ENCODE measurements at regions not wholly inside any gene's neighbourhood (a gene's known extent, or its start where the extent isn't known, plus 50 kb on each side); places are given as distances from the start of the nearest gene placed in this dataset.
"Not testable (repeated sequence)": the region's sequence is repeated elsewhere in the genome, so short reads cannot be mapped to it uniquely, and the experiment has no call there.

DNA sequence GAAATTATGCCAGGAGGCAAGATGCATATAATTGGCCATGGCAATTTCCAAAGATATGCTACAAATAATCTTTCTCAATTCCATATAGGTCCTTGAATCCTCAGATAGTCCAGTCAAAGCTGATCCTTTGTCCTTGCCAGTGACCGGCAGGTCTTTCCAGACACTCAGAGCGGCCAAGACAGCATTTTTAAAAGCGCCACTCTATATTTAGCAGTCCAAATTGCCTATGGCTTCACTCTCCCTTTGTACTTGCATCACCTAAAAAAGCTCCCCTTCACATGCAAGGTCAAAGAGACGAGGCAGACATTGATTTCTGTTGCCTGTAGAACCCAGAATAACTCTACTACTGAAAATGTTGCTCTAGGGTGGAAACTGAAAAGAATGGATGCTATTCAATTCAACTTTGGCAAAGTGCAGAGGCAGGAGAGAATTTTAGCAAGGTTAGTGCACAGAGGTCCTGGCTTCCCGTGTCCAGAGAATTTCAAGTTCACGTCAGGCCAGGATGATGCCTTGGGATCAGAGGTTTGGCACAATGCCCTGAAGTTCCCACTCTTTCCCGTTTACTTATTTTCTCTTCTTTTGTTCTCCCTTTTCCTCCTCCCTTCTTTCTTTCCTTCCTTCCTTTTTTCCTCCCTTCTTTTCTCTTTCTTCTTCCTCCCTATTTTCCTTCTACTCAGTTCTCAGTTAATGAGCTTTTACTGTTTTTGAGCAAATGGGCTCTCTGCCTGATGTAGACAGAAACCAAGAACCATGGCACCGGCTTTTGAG lies 108.5 kb downstream of the KCNK1 start:
- FAIRE-seq (no peak), DNase-seq (ENCODE audit: low read depth) (no peak)
- TF ChIP-seq, protein P1, sequence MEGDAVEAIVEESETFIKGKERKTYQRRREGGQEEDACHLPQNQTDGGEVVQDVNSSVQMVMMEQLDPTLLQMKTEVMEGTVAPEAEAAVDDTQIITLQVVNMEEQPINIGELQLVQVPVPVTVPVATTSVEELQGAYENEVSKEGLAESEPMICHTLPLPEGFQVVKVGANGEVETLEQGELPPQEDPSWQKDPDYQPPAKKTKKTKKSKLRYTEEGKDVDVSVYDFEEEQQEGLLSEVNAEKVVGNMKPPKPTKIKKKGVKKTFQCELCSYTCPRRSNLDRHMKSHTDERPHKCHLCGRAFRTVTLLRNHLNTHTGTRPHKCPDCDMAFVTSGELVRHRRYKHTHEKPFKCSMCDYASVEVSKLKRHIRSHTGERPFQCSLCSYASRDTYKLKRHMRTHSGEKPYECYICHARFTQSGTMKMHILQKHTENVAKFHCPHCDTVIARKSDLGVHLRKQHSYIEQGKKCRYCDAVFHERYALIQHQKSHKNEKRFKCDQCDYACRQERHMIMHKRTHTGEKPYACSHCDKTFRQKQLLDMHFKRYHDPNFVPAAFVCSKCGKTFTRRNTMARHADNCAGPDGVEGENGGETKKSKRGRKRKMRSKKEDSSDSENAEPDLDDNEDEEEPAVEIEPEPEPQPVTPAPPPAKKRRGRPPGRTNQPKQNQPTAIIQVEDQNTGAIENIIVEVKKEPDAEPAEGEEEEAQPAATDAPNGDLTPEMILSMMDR (IDR thresholded peaks at IDR 0.05; ENCODE audit: insufficient read depth, low read depth, low read length), result no peak
- no peak for TF ChIP-seq EZH2 (IDR thresholded peaks at IDR 0.05; ENCODE audit: insufficient read depth, low read length)
- no peak overlapping the region for H3K4me3 Mint-ChIP-seq (ENCODE audit: unreplicated experiment)
- H3K36me3 Mint-ChIP-seq (ENCODE audit: low read depth, unreplicated experiment), result no peaks in the 10 kb centered on the region
- H3K27ac Mint-ChIP-seq (ENCODE audit: unreplicated experiment), result no peak overlapping the region
- Histone ChIP-seq H3K36me3 (ENCODE audit: insufficient read depth, low read length) (no peaks in the 10 kb centered on the region), H4K20me1 (ENCODE audit: insufficient read depth, low read length) (no peaks in the 10 kb centered on the region), H3K27me3 (ENCODE audit: insufficient read depth, low read length) (no peaks in the 10 kb centered on the region), H3K79me2 (ENCODE audit: insufficient read depth, low read length) (no peaks in the 10 kb centered on the region), H3K9ac (ENCODE audit: low read length) (no peak overlapping the region), H3K4me2 (ENCODE audit: low read length) (no peak overlapping the region), H3K27ac (ENCODE audit: low read depth, low read length) (no peak overlapping the region), H3K4me1 (ENCODE audit: insufficient read depth, low read length) (no peaks in the 10 kb centered on the region), H2AFZ (ENCODE audit: low read depth, low read length) (no peak overlapping the region), H3K4me3 (ENCODE audit: insufficient read depth, low read depth, low read length) (no peak overlapping the region), H3K9me3 (ENCODE audit: insufficient read depth, low read depth, low read length) (peaks cover 3% of the 10 kb centered on the region)
- no peaks in the 10 kb centered on the region for H3K9me3 Mint-ChIP-seq (ENCODE audit: unreplicated experiment)
- H3K4me1 Mint-ChIP-seq (ENCODE audit: low read depth, unreplicated experiment), result no peaks in the 10 kb centered on the region
- H3K27me3 Mint-ChIP-seq (ENCODE audit: low read depth, unreplicated experiment), result peaks cover 6% of the 10 kb centered on the region

DNA sequence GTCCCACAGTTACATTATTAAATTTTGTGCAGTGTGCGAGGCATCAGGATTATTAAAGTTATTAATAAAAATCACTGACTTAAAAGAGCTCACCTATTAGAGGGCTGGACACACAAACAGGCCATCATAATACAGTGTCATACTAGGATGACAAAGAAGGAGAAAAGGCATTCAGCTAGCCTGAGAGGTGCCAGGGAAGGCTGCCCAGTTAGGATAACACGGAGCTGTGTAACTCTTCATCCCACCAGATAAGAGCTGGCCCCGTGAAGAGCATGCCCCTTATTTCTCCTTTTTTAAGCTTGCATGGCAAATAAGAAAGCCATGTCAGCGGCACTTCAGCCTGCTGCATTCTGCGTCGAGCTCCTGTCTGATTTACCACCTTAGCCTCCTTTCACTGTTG lies 109.5 kb downstream of the KCNK1 start:
- no peaks in the 10 kb centered on the region for H3K9me3 Mint-ChIP-seq (ENCODE audit: unreplicated experiment)
- no peaks in the 10 kb centered on the region for H3K27me3 ChIP-seq (ENCODE audit: insufficient read depth, low read length)
- peaks cover 3% of the 10 kb centered on the region for H3K9me3 ChIP-seq (ENCODE audit: insufficient read depth, low read depth, low read length)
- TF ChIP-seq, protein P1 (IDR thresholded peaks at IDR 0.05; ENCODE audit: insufficient read depth, low read depth, low read length), result no peak
- H3K27ac Mint-ChIP-seq (ENCODE audit: unreplicated experiment), result no peak overlapping the region
- no peak overlapping the region for H3K4me3 Mint-ChIP-seq (ENCODE audit: unreplicated experiment)
- H4K20me1 ChIP-seq (ENCODE audit: insufficient read depth, low read length), result no peaks in the 10 kb centered on the region
- no peaks in the 10 kb centered on the region for H3K4me1 Mint-ChIP-seq (ENCODE audit: low read depth, unreplicated experiment)
- DNase-seq (ENCODE audit: low read depth) (no peak), FAIRE-seq (no peak)
- H3K4me1 ChIP-seq (ENCODE audit: insufficient read depth, low read length), result no peaks in the 10 kb centered on the region
- H3K36me3 ChIP-seq (ENCODE audit: insufficient read depth, low read length), result no peaks in the 10 kb centered on the region
- H3K9ac ChIP-seq (ENCODE audit: low read length), result no peak overlapping the region
- no peaks in the 10 kb centered on the region for H3K36me3 Mint-ChIP-seq (ENCODE audit: low read depth, unreplicated experiment)
- peaks cover 6% of the 10 kb centered on the region for H3K27me3 Mint-ChIP-seq (ENCODE audit: low read depth, unreplicated experiment)
- no peaks in the 10 kb centered on the region for H3K79me2 ChIP-seq (ENCODE audit: insufficient read depth, low read length)
- H3K4me3 ChIP-seq (ENCODE audit: insufficient read depth, low read depth, low read length), result no peak overlapping the region
- H2AFZ ChIP-seq (ENCODE audit: low read depth, low read length), result no peak overlapping the region
- no peak overlapping the region for H3K4me2 ChIP-seq (ENCODE audit: low read length)
- no peak overlapping the region for H3K27ac ChIP-seq (ENCODE audit: low read depth, low read length)

DNA sequence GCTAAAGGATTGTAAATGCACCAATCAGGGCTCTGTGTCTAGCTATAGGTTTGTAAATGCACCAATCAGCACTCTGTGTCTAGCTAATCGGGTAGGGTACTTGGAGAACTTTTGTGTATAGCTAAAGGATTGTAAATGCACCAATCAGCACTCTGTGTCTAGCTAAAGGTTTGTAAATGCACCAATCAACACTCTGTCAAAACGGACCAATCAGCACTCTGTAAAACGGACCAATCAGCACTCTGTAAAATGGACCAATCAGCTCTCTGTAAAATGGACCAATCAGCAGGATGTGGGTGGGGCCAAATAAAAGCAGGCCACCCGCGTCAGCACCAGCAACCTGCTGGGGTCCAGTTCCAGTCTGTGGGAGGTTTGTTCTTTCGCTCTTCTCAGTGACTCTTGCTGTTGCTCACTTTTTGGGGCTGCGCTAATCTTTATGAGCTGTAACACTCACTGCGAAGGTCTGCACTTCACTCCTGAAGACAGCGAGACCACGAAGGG lies 110.3 kb downstream of the KCNK1 start:
- not testable (repeated sequence) for H3K9ac ChIP-seq (ENCODE audit: low read length); H3K4me2 ChIP-seq (ENCODE audit: low read length); H3K36me3 ChIP-seq (ENCODE audit: insufficient read depth, low read length); H3K27me3 ChIP-seq (ENCODE audit: insufficient read depth, low read length); H2AFZ ChIP-seq (ENCODE audit: low read depth, low read length); H3K79me2 ChIP-seq (ENCODE audit: insufficient read depth, low read length); H4K20me1 ChIP-seq (ENCODE audit: insufficient read depth, low read length); DNase-seq (ENCODE audit: low read depth); H3K27ac ChIP-seq (ENCODE audit: low read depth, low read length); H3K4me3 ChIP-seq (ENCODE audit: insufficient read depth, low read depth, low read length); H3K27ac Mint-ChIP-seq (ENCODE audit: unreplicated experiment); H3K4me1 ChIP-seq (ENCODE audit: insufficient read depth, low read length); FAIRE-seq; H3K4me1 Mint-ChIP-seq (ENCODE audit: low read depth, unreplicated experiment); H3K9me3 ChIP-seq (ENCODE audit: insufficient read depth, low read depth, low read length); H3K9me3 Mint-ChIP-seq (ENCODE audit: unreplicated experiment); H3K36me3 Mint-ChIP-seq (ENCODE audit: low read depth, unreplicated experiment); H3K4me3 Mint-ChIP-seq (ENCODE audit: unreplicated experiment); H3K27me3 Mint-ChIP-seq (ENCODE audit: low read depth, unreplicated experiment)
